A549 (cell line): ENCODE measurements at regions not wholly inside any gene's neighbourhood (a gene's known extent, or its start where the extent isn't known, plus 50 kb on each side); places are given as distances from the start of the nearest gene placed in this dataset.

ENCODE experiments used
- KDM1A ChIP-seq: fragments of 200-600 bp; sonication (generic); IDR thresholded peaks from 2 replicates; pipeline ENCODE4 v1.6.1; 2016; ENCODE audit warnings: low read depth, mild to moderate bottlenecking
- KDM5A ChIP-seq: fragments of 200-600 bp; sonication (generic); IDR thresholded peaks from 2 replicates; pipeline ENCODE4 v1.6.1; 2016; ENCODE audit warnings: antibody characterized with exemption, mild to moderate bottlenecking
- MYC ChIP-seq: IDR thresholded peaks from 2 replicates; pipeline ENCODE4 v1.6.1; 2012; ENCODE audit warnings: mild to moderate bottlenecking, inconsistent platforms, low read length, improper control_type of control experiment, borderline replicate concordance
- NFE2L2 ChIP-seq: fragments of 150-350 bp; conservative IDR thresholded peaks from 2 replicates; pipeline ENCODE4 v1.6.1; 2014; ENCODE audit warnings: low read length
- POLR2A ChIP-seq: IDR thresholded peaks from 2 replicates; pipeline ENCODE4 v1.6.1; 2012; ENCODE audit warnings: mild to moderate bottlenecking, low read length
- RFX5 ChIP-seq: fragments of 450-650 bp; IDR thresholded peaks from 2 replicates; pipeline ENCODE4 v1.7.1; 2014; ENCODE audit warnings: antibody characterized with exemption, mild to moderate bottlenecking, moderate library complexity
- TF ChIP-seq, protein P1 (sequence below): fragments of >200 bp; sonication (Bioruptor Twin); formaldehyde crosslinking; IDR thresholded peaks from 3 replicates; pipeline ENCODE4 v1.5.1; 2016
- TF ChIP-seq, protein P2 (sequence below): fragments of 150-350 bp; IDR thresholded peaks from 2 replicates; pipeline ENCODE4 v1.6.1; 2014; ENCODE audit warnings: low read depth, mild to moderate bottlenecking, low read length

DNA sequence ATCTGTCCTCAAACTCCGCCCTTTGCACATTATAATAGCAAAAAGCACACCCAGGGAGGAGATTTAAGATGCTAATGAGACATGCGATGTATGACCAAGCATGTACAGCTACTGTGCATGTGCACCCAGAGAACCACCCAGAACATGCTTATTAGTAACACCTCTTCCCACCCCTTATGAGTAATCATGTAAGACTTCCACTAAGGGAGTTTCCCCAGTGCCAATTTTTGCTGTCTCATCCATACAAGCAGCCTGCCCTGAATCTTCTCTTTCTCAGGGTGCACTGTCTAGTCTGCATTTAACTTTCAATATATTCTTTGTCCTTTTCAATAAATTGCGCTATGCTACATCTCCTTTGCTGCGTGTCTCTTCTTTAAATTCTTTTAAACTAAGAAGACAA is 830.0 kb upstream of the NOVA1 start:
- TF ChIP-seq, protein P1, sequence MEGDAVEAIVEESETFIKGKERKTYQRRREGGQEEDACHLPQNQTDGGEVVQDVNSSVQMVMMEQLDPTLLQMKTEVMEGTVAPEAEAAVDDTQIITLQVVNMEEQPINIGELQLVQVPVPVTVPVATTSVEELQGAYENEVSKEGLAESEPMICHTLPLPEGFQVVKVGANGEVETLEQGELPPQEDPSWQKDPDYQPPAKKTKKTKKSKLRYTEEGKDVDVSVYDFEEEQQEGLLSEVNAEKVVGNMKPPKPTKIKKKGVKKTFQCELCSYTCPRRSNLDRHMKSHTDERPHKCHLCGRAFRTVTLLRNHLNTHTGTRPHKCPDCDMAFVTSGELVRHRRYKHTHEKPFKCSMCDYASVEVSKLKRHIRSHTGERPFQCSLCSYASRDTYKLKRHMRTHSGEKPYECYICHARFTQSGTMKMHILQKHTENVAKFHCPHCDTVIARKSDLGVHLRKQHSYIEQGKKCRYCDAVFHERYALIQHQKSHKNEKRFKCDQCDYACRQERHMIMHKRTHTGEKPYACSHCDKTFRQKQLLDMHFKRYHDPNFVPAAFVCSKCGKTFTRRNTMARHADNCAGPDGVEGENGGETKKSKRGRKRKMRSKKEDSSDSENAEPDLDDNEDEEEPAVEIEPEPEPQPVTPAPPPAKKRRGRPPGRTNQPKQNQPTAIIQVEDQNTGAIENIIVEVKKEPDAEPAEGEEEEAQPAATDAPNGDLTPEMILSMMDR = no peak
- TF ChIP-seq, protein P2, sequence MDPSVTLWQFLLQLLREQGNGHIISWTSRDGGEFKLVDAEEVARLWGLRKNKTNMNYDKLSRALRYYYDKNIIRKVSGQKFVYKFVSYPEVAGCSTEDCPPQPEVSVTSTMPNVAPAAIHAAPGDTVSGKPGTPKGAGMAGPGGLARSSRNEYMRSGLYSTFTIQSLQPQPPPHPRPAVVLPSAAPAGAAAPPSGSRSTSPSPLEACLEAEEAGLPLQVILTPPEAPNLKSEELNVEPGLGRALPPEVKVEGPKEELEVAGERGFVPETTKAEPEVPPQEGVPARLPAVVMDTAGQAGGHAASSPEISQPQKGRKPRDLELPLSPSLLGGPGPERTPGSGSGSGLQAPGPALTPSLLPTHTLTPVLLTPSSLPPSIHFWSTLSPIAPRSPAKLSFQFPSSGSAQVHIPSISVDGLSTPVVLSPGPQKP = no peak
- TF ChIP-seq KDM5A (no peak), POLR2A (no peak), NFE2L2 (no peak), KDM1A (no peak), RFX5 (no peak), MYC (no peak)
